H1 (cell line): ENCODE measurements at regions not wholly inside any gene's neighbourhood (a gene's known extent, or its start where the extent isn't known, plus 50 kb on each side); places are given as distances from the start of the nearest gene placed in this dataset.

Source experiments
- CTCF ChIA-PET: fragments of 300-600 bp; sonication (Branson Sonifier 250); formaldehyde crosslinking; loops from one replicate; lab custom pipeline; 2021; ENCODE audit not compliant: partially characterized antibody; lab: Charles Lee
- POLR2A ChIA-PET: fragments of 300-600 bp; sonication (Branson Sonifier 250); formaldehyde crosslinking; loops from one replicate; lab custom pipeline; 2021; ENCODE audit warnings: inconsistent platforms; ENCODE audit not compliant: partially characterized antibody; lab: Charles Lee
- DNase-seq, 2 experiments: peaks; one replicate each; pipeline versions ENCODE4 v3.0.0 to v3.0.0-alpha.2; 2010 to 2022; ENCODE audit warnings: low spot score in 2 of 2, low read depth in 1 of 2, mixed read lengths in 1 of 2
- FAIRE-seq: peaks from 2 replicates; lab custom pipeline; 2011; peaks lifted over from hg19 to GRCh38; lab: Jason Lieb, UNC
- H2AFZ ChIP-seq: 2 replicates; pipeline ENCODE4 v1.8.1; 2012; ENCODE audit warnings: low read length, inconsistent platforms
- H2AK5ac ChIP-seq: 2 replicates; pipeline ENCODE4 v1.6.1; 2013; ENCODE audit warnings: low read depth, low read length
- H2BK120ac ChIP-seq: replicated peaks from 2 replicates; pipeline ENCODE3; 2013; ENCODE audit warnings: low read depth, low read length, inconsistent platforms
- H2BK12ac ChIP-seq: 2 replicates; pipeline ENCODE4 v1.6.1; 2013; ENCODE audit warnings: low read depth, low read length
- H2BK15ac ChIP-seq: 2 replicates; pipeline ENCODE4 v1.6.1; 2013; ENCODE audit warnings: low read length
- H2BK20ac ChIP-seq: 2 replicates; pipeline ENCODE4 v1.6.1; 2013; ENCODE audit warnings: low read length
- H2BK5ac ChIP-seq: 2 replicates; pipeline ENCODE4 v1.6.1; 2013; ENCODE audit warnings: low read depth, low read length
- H3K14ac ChIP-seq: 2 replicates; pipeline ENCODE4 v1.6.1; 2013; ENCODE audit warnings: inconsistent platforms; ENCODE audit not compliant: insufficient read length
- H3K18ac ChIP-seq: 2 replicates; pipeline ENCODE4 v1.6.1; 2013; ENCODE audit warnings: low read length; ENCODE audit errors: extremely low read depth
- H3K23ac ChIP-seq: 2 replicates; pipeline ENCODE4 v1.6.1; 2013; ENCODE audit warnings: inconsistent platforms; ENCODE audit not compliant: insufficient read length
- H3K23me2 ChIP-seq: 2 replicates; pipeline ENCODE4 v1.6.1; 2013; ENCODE audit warnings: low read depth, low read length
- H3K27ac ChIP-seq: 2 replicates; pipeline ENCODE4 v1.6.1; 2011; ENCODE audit warnings: low read depth, low read length, inconsistent platforms
- H3K27me3 ChIP-seq, 4 experiments: replicated peaks in 1 of 4; 1 replicate in 1 of 4; 2 replicates in 3 of 4; pipeline versions ENCODE4 v1.6.1 to v1.8.1; 2011 to 2013; ENCODE audit warnings: low read length in 3 of 4, mild to moderate bottlenecking in 3 of 4, inconsistent platforms in 2 of 4, mixed read lengths in 2 of 4, moderate library complexity in 1 of 4; ENCODE audit not compliant: control insufficient read depth in 3 of 4, insufficient read depth in 3 of 4; ENCODE audit errors: extremely low read depth in 1 of 4
- H3K36me3 ChIP-seq, 4 experiments: 2 replicates each; pipeline versions ENCODE4 v1.6.1 to v1.8.1; 2011 to 2013; ENCODE audit warnings: mild to moderate bottlenecking in 4 of 4, low read length in 3 of 4, moderate library complexity in 2 of 4, control low read depth in 1 of 4, inconsistent platforms in 1 of 4; ENCODE audit not compliant: insufficient read depth in 4 of 4, control insufficient read depth in 2 of 4
- H3K4ac ChIP-seq: replicated peaks from 2 replicates; pipeline ENCODE3; 2013; ENCODE audit warnings: low read length, low read depth, mixed read lengths, inconsistent platforms; ENCODE audit not compliant: insufficient read length
- H3K4me1 ChIP-seq, 4 experiments: replicated peaks in 1 of 4; 1 replicate in 1 of 4; 2 replicates in 3 of 4; pipeline versions ENCODE4 v1.6.1 to v1.8.1; 2011 to 2013; ENCODE audit warnings: low read length in 3 of 4, inconsistent platforms in 2 of 4, mixed read lengths in 1 of 4; ENCODE audit not compliant: insufficient read depth in 4 of 4, control insufficient read depth in 3 of 4
- H3K4me2 ChIP-seq, 2 experiments: 2 replicates each; pipeline versions ENCODE4 v1.6.1 to v1.8.1; 2011 to 2013; ENCODE audit warnings: low read depth in 2 of 2, low read length in 2 of 2, control low read depth in 1 of 2, inconsistent platforms in 1 of 2, mild to moderate bottlenecking in 1 of 2; ENCODE audit not compliant: insufficient read depth in 1 of 2
- H3K4me3 ChIP-seq, 4 experiments: fragments of 200-600, 300-600 bp in 1 of 4; sonication (generic), shearing (Covaris generic), sonication (Bioruptor Twin) in 1 of 4; 2 replicates each; pipeline versions ENCODE4 v1.5.1 to v1.8.1; 2011 to 2016; ENCODE audit warnings: low read length in 4 of 4, low read depth in 3 of 4, control low read depth in 2 of 4, inconsistent platforms in 2 of 4, mild to moderate bottlenecking in 2 of 4, mixed read lengths in 1 of 4, moderate library complexity in 1 of 4; ENCODE audit not compliant: insufficient read depth in 2 of 4; ENCODE audit errors: extremely low read depth in 1 of 4
- H3K56ac ChIP-seq: replicated peaks from 2 replicates; pipeline ENCODE3; 2013; ENCODE audit warnings: low read depth, mild to moderate bottlenecking, mixed read lengths, low read length, inconsistent platforms; ENCODE audit not compliant: insufficient read length
- H3K79me1 ChIP-seq: 2 replicates; pipeline ENCODE4 v1.6.1; 2013; ENCODE audit warnings: low read depth, low read length, control low read depth
- H3K79me2 ChIP-seq, 2 experiments: 2 replicates each; pipeline versions ENCODE4 v1.6.1 to v1.8.1; 2012 to 2013; ENCODE audit warnings: low read length in 2 of 2, mild to moderate bottlenecking in 2 of 2, inconsistent platforms in 1 of 2; ENCODE audit not compliant: insufficient read depth in 2 of 2, control insufficient read depth in 1 of 2
- H3K9ac ChIP-seq, 4 experiments: replicated peaks in 1 of 4; 1 replicate in 1 of 4; 2 replicates in 3 of 4; pipeline versions ENCODE4 v1.6.1 to v1.8.1; 2011 to 2013; ENCODE audit warnings: low read depth in 3 of 4, low read length in 3 of 4, control low read depth in 2 of 4, mild to moderate bottlenecking in 2 of 4, moderate library complexity in 2 of 4, inconsistent platforms in 1 of 4; ENCODE audit errors: extremely low read depth in 1 of 4
- H3K9me3 ChIP-seq, 2 experiments: 2 replicates each; pipeline versions ENCODE4 v1.6.1 to v1.8.1; 2012 to 2013; ENCODE audit warnings: mild to moderate bottlenecking in 2 of 2, moderate library complexity in 2 of 2, control low read depth in 1 of 2, inconsistent platforms in 1 of 2, low read depth in 1 of 2, low read length in 1 of 2, mixed read lengths in 1 of 2; ENCODE audit not compliant: insufficient read depth in 2 of 2
- H4K20me1 ChIP-seq, 2 experiments: replicated peaks in 1 of 2; 2 replicates each; pipeline versions ENCODE3 to v1.8.1; 2011 to 2013; ENCODE audit warnings: inconsistent platforms in 2 of 2, low read length in 2 of 2, mild to moderate bottlenecking in 1 of 2; ENCODE audit not compliant: insufficient read depth in 2 of 2, control insufficient read depth in 1 of 2
- H4K5ac ChIP-seq: 2 replicates; pipeline ENCODE4 v1.6.1; 2013; ENCODE audit warnings: low read length, low read depth, mixed read lengths, inconsistent platforms; ENCODE audit not compliant: insufficient read length
- H4K8ac ChIP-seq: 2 replicates; pipeline ENCODE4 v1.8.0; 2013; ENCODE audit warnings: mild to moderate bottlenecking, moderate library complexity, low read length, inconsistent platforms; ENCODE audit not compliant: insufficient read depth; ENCODE audit errors: extremely low read depth
- H4K91ac ChIP-seq: replicated peaks from 2 replicates; pipeline ENCODE3; 2013; ENCODE audit warnings: low read length, mixed read lengths, inconsistent platforms; ENCODE audit not compliant: insufficient read length
- EZH2 ChIP-seq: fragments of 200-600 bp; sonication (generic); IDR thresholded peaks from 2 replicates; pipeline ENCODE4 v1.7.1; 2012; ENCODE audit warnings: low read depth, mild to moderate bottlenecking, moderate library complexity, low read length, inconsistent platforms; ENCODE audit not compliant: severe bottlenecking
- SIN3A ChIP-seq, 2 experiments: IDR thresholded peaks in 1 of 2; conservative IDR thresholded peaks in 1 of 2; 2 replicates each; pipeline ENCODE4 v1.6.1; 2011 to 2012; ENCODE audit warnings: low read length in 2 of 2, improper control_type of control experiment in 1 of 2, low read depth in 1 of 2, mild to moderate bottlenecking in 1 of 2
- TEAD4 ChIP-seq: IDR thresholded peaks from 2 replicates; pipeline ENCODE4 v1.6.1; 2012; ENCODE audit warnings: low read depth, low read length, inconsistent platforms, mixed read lengths
- WGBS, 2 experiments: shearing (Covaris generic) in 1 of 2; methylation state at CpG; one replicate each; pipeline versions ENCODE4 v1.1.6 to v1.1.7; 2013 to 2015; ENCODE audit warnings: low lambda C conversion rate in 2 of 2, mixed read lengths in 2 of 2, inconsistent platforms in 1 of 2, low coverage in 1 of 2, missing lambda C conversion rate in 1 of 2; ENCODE audit not compliant: insufficient replicate concordance in 2 of 2, insufficient coverage in 1 of 2, insufficient read length in 1 of 2; ENCODE audit errors: extremely low coverage in 1 of 2, missing lambda C conversion rate in 1 of 2; 5-methylcytosine and 5-hydroxymethylcytosine counted together

DNA sequence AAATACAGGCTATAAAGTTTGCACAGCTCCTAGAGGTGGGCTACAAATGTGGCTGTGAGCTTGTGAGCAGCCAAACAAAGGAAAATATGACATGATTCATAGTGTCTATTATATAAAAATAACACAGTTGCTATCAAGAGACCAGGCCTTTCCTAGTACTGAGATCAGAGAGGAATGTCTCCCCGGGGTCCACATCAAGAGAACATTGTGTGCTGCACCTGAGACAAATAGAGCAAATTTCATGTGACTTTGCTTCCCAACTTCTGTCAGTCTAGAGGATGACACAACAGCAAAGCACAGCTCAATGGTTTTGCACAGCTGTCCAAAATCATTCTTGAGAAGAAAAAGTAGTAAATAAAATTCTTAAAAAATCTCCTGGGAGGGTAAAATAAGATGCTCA lies 297.5 kb upstream of the PRKD1 start:
- no peak overlapping the region for H3K4me3 ChIP-seq
- no peak overlapping the region for H2BK20ac ChIP-seq
- H3K27ac ChIP-seq, result no peak overlapping the region
- H3K36me3 ChIP-seq, result no peaks in the 10 kb centered on the region
- H3K23me2 ChIP-seq, result no peaks in the 10 kb centered on the region
- no peak overlapping the region for H3K4ac ChIP-seq
- H3K79me2 ChIP-seq, result no peaks in the 10 kb centered on the region
- no peak overlapping the region for H2BK120ac ChIP-seq
- no peak overlapping the region for H4K8ac ChIP-seq
- POLR2A ChIA-PET, result no interaction called here
- H3K79me1 ChIP-seq, result no peaks in the 10 kb centered on the region
- no peak overlapping the region for H2AFZ ChIP-seq
- no peak overlapping the region for H2AK5ac ChIP-seq
- no peak overlapping the region for H2BK15ac ChIP-seq
- no peak overlapping the region for H3K14ac ChIP-seq
- no peaks in the 10 kb centered on the region for H3K9me3 ChIP-seq
- CTCF ChIA-PET, result interaction anchor here (1.0 to 4.4 kb wide), 4 partner anchors 11 to 59 kb away, joined by 3 to 32 read pairs (median 4); no protein-coding TSS in a partner anchor
- no peak overlapping the region for H3K23ac ChIP-seq
- H3K4me1 ChIP-seq, result no peaks in the 10 kb centered on the region
- FAIRE-seq (no peak), DNase-seq (no peak)
- H2BK12ac ChIP-seq, result no peak overlapping the region
- no peak overlapping the region for H3K4me2 ChIP-seq
- H4K91ac ChIP-seq, result no peak overlapping the region
- no peak overlapping the region for H3K56ac ChIP-seq
- H3K27me3 ChIP-seq, result no peaks in the 10 kb centered on the region
- no peak overlapping the region for H2BK5ac ChIP-seq
- H3K9ac ChIP-seq, result no peak overlapping the region
- TF ChIP-seq TEAD4 (no peak), SIN3A (conservative IDR thresholded peaks at IDR 0.05 in 1 of 2, IDR thresholded peaks at IDR 0.05 in 1 of 2; ENCODE audit: low read depth in 1 of 2, low read length in 2 of 2) (no peak), EZH2 (no peak)
- TF ChIP-seq, all 59 proteins: peak for 0
- H4K20me1 ChIP-seq, result no peaks in the 10 kb centered on the region
- no peak overlapping the region for H4K5ac ChIP-seq
- H3K18ac ChIP-seq, result no peak overlapping the region
- 100% methylated on average over 1 of the region's 1 CpG; no CpG with 5 or more reads in 1 of the 2 experiments for WGBS, 2 experiments
